GM12878 (cell line): ENCODE measurements at regions not wholly inside any gene's neighbourhood (a gene's known extent, or its start where the extent isn't known, plus 50 kb on each side); places are given as distances from the start of the nearest gene placed in this dataset.

Experiments used
- ATAC-seq: fragments of 200-7000 bp; cut with Tn5 transposase; 3 replicates; pipeline ENCODE4 v1.9.1; 2020; ENCODE audit warnings: mild to moderate bottlenecking, moderate library complexity
- BruUV-seq: library from RNA; stranded (reverse); fragments of 400-500 nt; replicated peaks from 2 replicates; lab custom pipeline; 2021; lab: Mats Ljungman, UMichigan
- CTCF ChIA-PET: fragments of 300-600 bp; sonication (Branson Sonifier 250); formaldehyde crosslinking; extraction: SDS; loops from one replicate; lab custom pipeline; 2021; ENCODE audit warnings: inconsistent platforms; lab: Yijun Ruan, JAX
- POLR2A ChIA-PET: fragments of 350-600 bp; formaldehyde crosslinking; extraction: SDS; loops from one replicate; lab custom pipeline; 2021; ENCODE audit warnings: inconsistent platforms; lab: Charles Lee
- RAD21 ChIA-PET: fragments of 300-600 bp; sonication (Branson Sonifier 250); formaldehyde crosslinking; loops from one replicate; lab custom pipeline; 2023; ENCODE audit warnings: antibody characterized with exemption; ENCODE audit not compliant: unreplicated experiment; lab: Charles Lee
- SMC1A ChIA-PET: fragments of 300-600 bp; sonication (Branson Sonifier 250); formaldehyde crosslinking; loops from one replicate; lab custom pipeline; 2023; ENCODE audit not compliant: unreplicated experiment, uncharacterized antibody; lab: Charles Lee
- DNase-seq: peaks from one replicate; pipeline ENCODE4 v3.0.0-alpha.2; 2011; ENCODE audit warnings: low read depth, low spot score
- FAIRE-seq: peaks from 3 replicates; lab custom pipeline; 2011; peaks lifted over from hg19 to GRCh38; lab: Jason Lieb, UNC
- H2AFZ ChIP-seq: 2 replicates; pipeline ENCODE4 v1.6.0; 2011; ENCODE audit warnings: low read depth, low read length, control low read depth; ENCODE audit not compliant: control insufficient read depth
- H3K27ac ChIP-seq: 2 replicates; pipeline ENCODE4 v1.5.1; 2011; ENCODE audit warnings: control low read depth; ENCODE audit not compliant: control insufficient read depth, insufficient read depth
- H3K27me3 ChIP-seq, 2 experiments: replicated peaks in 1 of 2; 2 replicates each; pipeline versions ENCODE4 v1.6.0 to v1.6.1; 2011; ENCODE audit warnings: low read length in 1 of 2; ENCODE audit not compliant: control insufficient read depth in 2 of 2, insufficient read depth in 2 of 2
- H3K36me3 ChIP-seq, 2 experiments: 2 replicates each; pipeline ENCODE4 v1.5.1; 2011; ENCODE audit warnings: low read length in 1 of 2; ENCODE audit not compliant: control insufficient read depth in 2 of 2, insufficient read depth in 2 of 2
- H3K4me1 ChIP-seq: 2 replicates; pipeline ENCODE4 v1.6.1; 2011; ENCODE audit warnings: mild to moderate bottlenecking, low read length, moderate library complexity, mixed read lengths; ENCODE audit not compliant: control insufficient read depth, insufficient read depth
- H3K4me2 ChIP-seq: 2 replicates; pipeline ENCODE4 v1.6.0; 2011; ENCODE audit warnings: control low read depth; ENCODE audit not compliant: control insufficient read depth, insufficient read depth
- H3K4me3 ChIP-seq: fragments of 200-600 bp; sonication (generic); 2 replicates; pipeline ENCODE4 v1.5.1; 2016
- H3K79me2 ChIP-seq: 2 replicates; pipeline ENCODE4 v1.6.0; 2011; ENCODE audit warnings: low read length; ENCODE audit not compliant: control insufficient read depth, insufficient read depth
- H3K9ac ChIP-seq: 2 replicates; pipeline ENCODE4 v1.8.0; 2011; ENCODE audit warnings: low read length, control low read depth, mixed read lengths; ENCODE audit not compliant: control insufficient read depth, insufficient read depth
- H3K9me3 ChIP-seq: replicated peaks from 3 replicates; pipeline ENCODE4 v1.5.1; 2011; ENCODE audit warnings: mild to moderate bottlenecking, low read length; ENCODE audit not compliant: control insufficient read depth, insufficient read depth
- H4K20me1 ChIP-seq: 2 replicates; pipeline ENCODE4 v1.6.0; 2011; ENCODE audit not compliant: control insufficient read depth, insufficient read depth
- ASH2L ChIP-seq: fragments of 300-600, 200-600 bp; sonication (generic); IDR thresholded peaks from 2 replicates; pipeline ENCODE4 v1.6.1; 2017; ENCODE audit warnings: low read depth, mild to moderate bottlenecking, borderline replicate concordance
- BMI1 ChIP-seq: fragments of 450-650 bp; IDR thresholded peaks from 2 replicates; pipeline ENCODE4 v1.6.1; 2016; ENCODE audit warnings: mild to moderate bottlenecking, moderate library complexity, borderline replicate concordance
- ELK1 ChIP-seq: IDR thresholded peaks from 2 replicates; pipeline ENCODE4 v1.6.1; 2012; ENCODE audit warnings: low read depth, low read length, improper control_type of control experiment
- ESRRA ChIP-seq: IDR thresholded peaks from 2 replicates; pipeline ENCODE4 v1.6.1; 2012; ENCODE audit warnings: mild to moderate bottlenecking, low read length, improper control_type of control experiment
- KLF5 ChIP-seq: fragments of 450-650 bp; IDR thresholded peaks from 2 replicates; pipeline ENCODE4 v1.6.1; 2014; ENCODE audit warnings: mild to moderate bottlenecking; ENCODE audit not compliant: partially characterized antibody
- MAX ChIP-seq: IDR thresholded peaks from 2 replicates; pipeline ENCODE4 v1.6.1; 2012; ENCODE audit warnings: low read depth, low read length, improper control_type of control experiment
- MEF2A ChIP-seq: IDR thresholded peaks from 2 replicates; pipeline ENCODE4 v1.6.1; 2011; ENCODE audit warnings: low read depth, mild to moderate bottlenecking, low read length, moderate library complexity; ENCODE audit not compliant: insufficient read depth
- NR2C1 ChIP-seq: fragments of 450-650 bp; IDR thresholded peaks from 2 replicates; pipeline ENCODE4 v1.6.1; 2017; ENCODE audit warnings: antibody characterized with exemption, mild to moderate bottlenecking, moderate library complexity
- NR2C2 ChIP-seq: IDR thresholded peaks from 2 replicates; pipeline ENCODE4 v1.6.1; 2011; ENCODE audit warnings: borderline replicate concordance, low read depth; ENCODE audit not compliant: control insufficient read depth, insufficient read length
- POLR2A ChIP-seq: IDR thresholded peaks from 2 replicates; pipeline ENCODE4 v1.6.1; 2011; ENCODE audit warnings: low read depth, mild to moderate bottlenecking, low read length
- TAF1 ChIP-seq: IDR thresholded peaks from 2 replicates; pipeline ENCODE4 v1.6.1; 2011; ENCODE audit warnings: mild to moderate bottlenecking, low read depth, low read length, borderline replicate concordance
- ZBTB40 ChIP-seq: fragments of 450-650 bp; IDR thresholded peaks from 2 replicates; pipeline ENCODE4 v1.6.1; 2016; ENCODE audit warnings: mild to moderate bottlenecking, moderate library complexity, borderline replicate concordance
- ZZZ3 ChIP-seq: IDR thresholded peaks from 2 replicates; pipeline ENCODE4 v1.6.1; 2011; ENCODE audit warnings: low read depth; ENCODE audit not compliant: control insufficient read depth, insufficient read length
- WGBS: methylation state at CpG from one replicate; pipeline ENCODE4 v1.1.6; 2016; ENCODE audit warnings: low lambda C conversion rate; ENCODE audit not compliant: insufficient replicate concordance, insufficient coverage; ENCODE audit errors: missing lambda C conversion rate; 5-methylcytosine and 5-hydroxymethylcytosine counted together
- in situ Hi-C: fragments of 300-500 bp; cut with MboI; formaldehyde crosslinking; loops from 9 replicates; pipeline ENCODE4 v1.14.3; 2018; ENCODE audit warnings: mixed read lengths
- intact Hi-C: fragments of 100-400 bp; cut with micrococcal nuclease; formaldehyde crosslinking; loops from one replicate; pipeline ENCODE4 v1.14.2; 2022; ENCODE audit not compliant: unreplicated experiment
- TF ChIP-seq, protein P1 (sequence below): fragments of 450-650 bp; formaldehyde crosslinking; IDR thresholded peaks from 2 replicates; pipeline ENCODE4 v1.4.0; 2022; ENCODE audit warnings: mild to moderate bottlenecking, moderate library complexity
- TF ChIP-seq, protein P2 (sequence below): fragments of 450-650 bp; IDR thresholded peaks from 2 replicates; pipeline ENCODE4 v1.6.1; 2017; ENCODE audit warnings: mild to moderate bottlenecking

DNA sequence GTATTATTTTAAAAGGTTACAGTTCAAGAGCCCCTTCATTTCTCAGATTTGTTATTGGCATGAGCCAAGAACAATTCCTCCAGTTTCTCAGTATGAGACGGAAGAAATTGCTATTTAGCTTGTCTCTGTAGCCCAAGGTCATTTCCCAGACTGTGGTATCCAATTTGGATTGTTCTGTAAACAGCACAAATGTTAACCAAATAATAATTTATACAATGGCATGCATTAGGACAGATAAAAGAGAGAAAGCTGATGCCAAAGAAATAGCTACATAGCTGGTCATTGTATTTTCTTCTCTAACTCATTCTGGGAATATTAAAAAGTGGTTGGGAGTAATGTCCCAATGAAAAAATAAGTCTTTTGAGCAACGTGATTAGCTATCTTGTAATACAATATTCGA lies 134.6 kb upstream of the NPY2R start:
- Histone ChIP-seq H3K9ac (no peak overlapping the region), H3K4me1 (no peaks in the 10 kb centered on the region), H3K9me3 (no peaks in the 10 kb centered on the region), H4K20me1 (no peaks in the 10 kb centered on the region), H3K79me2 (no peaks in the 10 kb centered on the region), H3K27ac (no peak overlapping the region), H3K36me3 (no peaks in the 10 kb centered on the region), H2AFZ (no peak overlapping the region), H3K4me3 (no peak overlapping the region), H3K27me3 (no peaks in the 10 kb centered on the region), H3K4me2 (no peak overlapping the region)
- intact Hi-C loops = no loop called here
- CTCF ChIA-PET = no interaction called here
- POLR2A ChIA-PET = no interaction called here
- RAD21 ChIA-PET = no interaction called here
- SMC1A ChIA-PET = no interaction called here
- ATAC-seq = no peak
- in situ Hi-C loops = no loop called here
- no TSS peak for BruUV-seq
- FAIRE-seq = no peak
- WGBS = 13% methylated on average over 3 of the region's 3 CpGs
- DNase-seq = no peak
- TF ChIP-seq MAX (no peak), TAF1 (no peak), POLR2A (no peak), ELK1 (no peak), ZZZ3 (no peak), NR2C1 (no peak), ZBTB40 (no peak), ESRRA (no peak), BMI1 (no peak), MEF2A (no peak), NR2C2 (no peak), ASH2L (no peak), KLF5 (no peak)
- TF ChIP-seq, protein P1, sequence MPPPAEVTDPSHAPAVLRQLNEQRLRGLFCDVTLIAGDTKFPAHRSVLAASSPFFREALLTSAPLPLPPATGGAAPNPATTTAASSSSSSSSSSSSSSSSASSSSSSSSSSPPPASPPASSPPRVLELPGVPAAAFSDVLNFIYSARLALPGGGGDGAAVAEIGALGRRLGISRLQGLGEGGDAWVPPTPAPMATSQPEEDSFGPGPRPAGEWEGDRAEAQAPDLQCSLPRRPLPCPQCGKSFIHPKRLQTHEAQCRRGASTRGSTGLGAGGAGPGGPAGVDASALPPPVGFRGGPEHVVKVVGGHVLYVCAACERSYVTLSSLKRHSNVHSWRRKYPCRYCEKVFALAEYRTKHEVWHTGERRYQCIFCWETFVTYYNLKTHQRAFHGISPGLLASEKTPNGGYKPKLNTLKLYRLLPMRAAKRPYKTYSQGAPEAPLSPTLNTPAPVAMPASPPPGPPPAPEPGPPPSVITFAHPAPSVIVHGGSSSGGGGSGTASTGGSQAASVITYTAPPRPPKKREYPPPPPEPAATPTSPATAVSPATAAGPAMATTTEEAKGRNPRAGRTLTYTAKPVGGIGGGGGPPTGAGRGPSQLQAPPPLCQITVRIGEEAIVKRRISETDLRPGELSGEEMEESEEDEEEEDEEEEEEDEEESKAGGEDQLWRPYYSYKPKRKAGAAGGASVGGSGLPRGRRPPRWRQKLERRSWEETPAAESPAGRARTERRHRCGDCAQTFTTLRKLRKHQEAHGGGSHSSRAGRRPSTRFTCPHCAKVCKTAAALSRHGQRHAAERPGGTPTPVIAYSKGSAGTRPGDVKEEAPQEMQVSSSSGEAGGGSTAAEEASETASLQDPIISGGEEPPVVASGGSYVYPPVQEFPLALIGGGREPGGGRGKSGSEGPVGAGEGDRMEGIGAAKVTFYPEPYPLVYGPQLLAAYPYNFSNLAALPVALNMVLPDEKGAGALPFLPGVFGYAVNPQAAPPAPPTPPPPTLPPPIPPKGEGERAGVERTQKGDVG (CRISPR knock-in tag) = no peak
- TF ChIP-seq, protein P2, sequence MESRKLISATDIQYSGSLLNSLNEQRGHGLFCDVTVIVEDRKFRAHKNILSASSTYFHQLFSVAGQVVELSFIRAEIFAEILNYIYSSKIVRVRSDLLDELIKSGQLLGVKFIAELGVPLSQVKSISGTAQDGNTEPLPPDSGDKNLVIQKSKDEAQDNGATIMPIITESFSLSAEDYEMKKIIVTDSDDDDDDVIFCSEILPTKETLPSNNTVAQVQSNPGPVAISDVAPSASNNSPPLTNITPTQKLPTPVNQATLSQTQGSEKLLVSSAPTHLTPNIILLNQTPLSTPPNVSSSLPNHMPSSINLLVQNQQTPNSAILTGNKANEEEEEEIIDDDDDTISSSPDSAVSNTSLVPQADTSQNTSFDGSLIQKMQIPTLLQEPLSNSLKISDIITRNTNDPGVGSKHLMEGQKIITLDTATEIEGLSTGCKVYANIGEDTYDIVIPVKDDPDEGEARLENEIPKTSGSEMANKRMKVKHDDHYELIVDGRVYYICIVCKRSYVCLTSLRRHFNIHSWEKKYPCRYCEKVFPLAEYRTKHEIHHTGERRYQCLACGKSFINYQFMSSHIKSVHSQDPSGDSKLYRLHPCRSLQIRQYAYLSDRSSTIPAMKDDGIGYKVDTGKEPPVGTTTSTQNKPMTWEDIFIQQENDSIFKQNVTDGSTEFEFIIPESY = no peak
